Dermis microvascular lymphatic vessel endothelial cell (primary cell): ENCODE measurements at regions not wholly inside any gene's neighbourhood (a gene's known extent, or its start where the extent isn't known, plus 50 kb on each side); places are given as distances from the start of the nearest gene placed in this dataset.

Source experiments
- DNase-seq, 2 donors: peaks; one replicate each; pipeline versions ENCODE4 v3.0.0 to v3.0.0-alpha.2; 2010; ENCODE audit warnings: low read depth in 2 of 2

DNA sequence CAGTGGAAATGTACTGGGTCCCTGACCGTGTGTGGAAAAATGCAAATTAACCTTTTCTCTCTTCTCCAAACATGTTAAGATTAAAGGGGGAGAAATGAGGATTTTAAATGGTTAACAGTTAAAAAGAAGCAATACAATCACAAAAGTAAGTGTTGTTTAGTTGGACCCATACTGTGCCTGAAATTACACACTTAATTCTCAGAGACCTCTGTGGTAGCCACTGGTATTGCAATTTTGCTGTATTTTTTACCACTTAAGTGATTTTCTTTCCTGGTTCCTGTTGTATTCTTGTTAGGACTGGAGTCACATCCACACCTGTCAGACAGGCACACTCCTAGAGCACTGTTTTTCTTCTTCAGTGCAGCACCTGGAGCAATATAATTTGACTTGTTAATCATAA is 179.6 kb upstream of the PDGFD start:
- peak in 1 of 2 donors; percentile 12 for DNase-seq

GRCh38 chr11:104340590-104340989 is 176.6 kb upstream of the PDGFD start:
- DNase-seq, result no peak

DNA sequence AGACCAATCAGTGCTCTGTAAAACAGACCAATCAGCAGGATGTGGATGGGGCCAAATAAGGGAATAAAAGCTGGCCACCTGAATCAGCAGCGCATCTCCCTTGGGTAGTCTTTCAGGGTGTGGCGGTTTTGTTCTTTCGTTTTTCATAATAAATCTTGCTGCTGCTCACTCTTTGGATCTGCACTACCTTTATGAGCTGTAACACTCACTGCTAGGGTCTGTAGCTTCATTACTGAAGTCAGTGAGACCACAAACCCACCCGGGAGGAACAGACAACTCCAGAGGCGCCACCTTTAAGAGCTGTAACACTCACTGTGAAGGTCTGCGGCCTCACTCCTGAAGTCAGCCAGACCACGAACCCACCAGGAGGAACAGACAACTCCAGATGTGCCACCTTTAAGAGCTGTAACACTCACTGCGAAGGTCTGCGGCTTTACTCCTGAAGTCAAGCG is 175.5 kb upstream of the PDGFD start:
- DNase-seq, result no peak

- no peak for DNase-seq
Measured at GRCh38 chr11:104338186-104338585, 174.2 kb upstream of the PDGFD start.

GRCh38 chr11:104337273-104337672 is 173.3 kb upstream of the PDGFD start:
- no peak for DNase-seq

DNA sequence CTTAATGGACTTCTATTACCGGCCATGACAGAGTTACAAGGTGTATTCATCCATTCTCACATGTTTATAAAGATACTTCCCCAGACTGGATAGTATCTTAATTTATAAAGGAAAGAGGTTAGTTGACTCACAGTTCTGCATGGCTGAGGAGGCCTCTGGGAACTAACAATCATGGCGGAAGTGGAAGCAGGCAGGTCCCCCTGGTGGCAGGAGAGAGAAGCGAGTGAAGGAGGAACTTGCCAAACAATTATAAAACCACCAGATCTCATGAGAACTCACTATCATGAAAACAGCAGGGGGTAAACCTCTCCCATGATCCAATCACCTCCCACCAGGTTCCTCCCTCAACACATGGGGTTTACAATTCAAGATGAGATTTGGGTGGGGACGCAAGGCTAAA is 170.0 kb upstream of the PDGFD start:
- DNase-seq, result peak in 1 of 2 donors; percentile 19

- peak; percentile 9 to 27 for DNase-seq
Measured at GRCh38 chr11:104332110-104332509, 168.2 kb upstream of the PDGFD start.

DNA sequence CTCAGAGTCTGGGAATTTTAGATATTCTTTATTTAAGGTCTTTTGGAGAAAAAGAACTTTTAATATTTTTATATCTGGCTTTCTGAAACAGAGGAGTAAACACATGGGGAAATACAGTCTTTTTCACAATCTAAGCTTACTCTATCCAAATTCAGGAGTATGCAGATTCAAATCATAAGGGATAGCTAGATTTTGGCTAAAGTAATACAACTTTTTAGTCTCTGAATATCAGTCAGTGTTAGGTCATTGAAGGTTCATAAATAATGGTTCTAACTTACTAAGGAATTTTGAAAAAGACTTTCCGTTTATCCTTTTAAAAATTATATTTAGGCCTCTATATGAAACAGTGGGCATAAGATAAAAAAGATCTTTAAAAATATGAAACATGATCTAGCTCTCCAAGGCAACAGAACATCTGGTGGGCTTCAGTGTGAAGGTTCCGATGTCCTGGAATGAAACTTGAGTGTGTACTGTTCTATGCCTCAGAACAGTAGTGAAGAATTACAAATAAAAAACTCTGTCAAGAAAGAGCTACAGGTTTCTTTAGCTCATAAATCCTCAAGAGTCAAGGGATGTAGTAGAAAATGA is 165.2 kb upstream of the PDGFD start:
- DNase-seq, result no peak

DNA sequence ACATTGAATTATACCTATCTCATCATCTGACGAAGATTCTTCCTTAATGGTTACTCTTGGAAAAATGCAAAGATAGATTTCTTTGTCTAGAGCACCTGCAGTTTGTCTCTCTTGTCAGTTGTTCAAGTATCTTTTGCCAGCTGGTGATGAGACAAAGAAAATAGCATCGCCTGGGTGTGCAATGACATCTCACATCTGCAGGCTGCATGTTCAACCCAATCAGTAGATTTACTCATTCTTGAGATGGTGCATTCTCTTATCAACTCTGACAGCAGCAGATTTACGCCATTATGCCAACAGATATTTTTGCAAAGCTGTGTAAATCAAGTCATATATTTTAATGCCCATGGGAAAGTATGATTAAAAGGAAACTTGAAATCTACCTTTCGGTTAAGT is 164.6 kb upstream of the PDGFD start:
- DNase-seq, result no peak

DNA sequence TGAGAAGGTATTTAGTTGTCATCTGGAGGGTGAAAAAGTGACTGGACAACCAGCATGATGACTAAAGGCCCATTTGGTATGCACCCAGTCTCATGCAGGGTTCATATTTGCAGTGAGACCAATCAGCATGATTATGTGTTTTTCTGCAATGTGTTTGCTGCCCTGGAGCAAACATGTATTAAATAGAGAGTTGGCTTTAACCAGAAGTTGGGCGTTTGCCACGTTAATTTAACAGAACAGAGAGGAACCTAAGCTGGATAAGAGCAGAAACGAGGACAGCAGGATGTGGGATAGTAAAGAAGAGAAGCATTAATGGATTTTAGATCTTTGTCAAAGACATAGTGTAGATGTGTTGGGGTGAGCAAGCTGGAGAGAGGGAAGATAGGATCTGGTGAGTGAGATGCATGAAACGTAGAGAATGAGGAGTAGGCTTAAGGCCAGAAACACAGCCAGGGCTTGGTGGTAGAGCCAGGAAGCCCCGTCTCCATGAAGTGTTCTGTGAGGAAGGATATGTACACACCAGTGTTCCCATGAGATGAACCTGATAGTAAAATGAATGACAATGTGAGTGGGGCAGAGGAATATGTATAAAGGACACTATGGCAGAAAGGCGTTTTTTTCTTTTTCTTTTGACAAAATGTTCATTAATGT is 164.0 kb upstream of the PDGFD start:
- no peak for DNase-seq

DNA sequence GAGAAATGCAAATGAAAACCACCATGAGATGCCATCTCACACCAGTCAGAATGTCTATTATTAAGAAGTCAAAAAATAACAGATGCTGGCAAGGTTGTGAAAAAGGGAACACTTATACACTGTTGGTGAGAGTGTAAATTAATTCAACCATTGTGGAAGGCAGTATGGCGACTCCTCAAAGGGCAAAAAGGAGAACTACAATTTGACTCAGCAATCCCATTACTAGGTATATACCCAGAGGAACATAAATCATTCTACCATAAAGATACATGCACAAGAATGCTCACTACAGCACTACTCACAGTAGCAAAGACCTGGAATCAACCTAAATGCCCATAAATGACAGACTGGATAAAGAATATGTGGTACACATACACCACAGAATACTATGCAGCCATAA is 161.1 kb upstream of the PDGFD start:
- DNase-seq, result no peak

GRCh38 chr11:104324276-104324675 is 160.3 kb upstream of the PDGFD start:
- no peak for DNase-seq

GRCh38 chr11:104323841-104324240 is 159.9 kb upstream of the PDGFD start:
- DNase-seq, result no peak

DNA sequence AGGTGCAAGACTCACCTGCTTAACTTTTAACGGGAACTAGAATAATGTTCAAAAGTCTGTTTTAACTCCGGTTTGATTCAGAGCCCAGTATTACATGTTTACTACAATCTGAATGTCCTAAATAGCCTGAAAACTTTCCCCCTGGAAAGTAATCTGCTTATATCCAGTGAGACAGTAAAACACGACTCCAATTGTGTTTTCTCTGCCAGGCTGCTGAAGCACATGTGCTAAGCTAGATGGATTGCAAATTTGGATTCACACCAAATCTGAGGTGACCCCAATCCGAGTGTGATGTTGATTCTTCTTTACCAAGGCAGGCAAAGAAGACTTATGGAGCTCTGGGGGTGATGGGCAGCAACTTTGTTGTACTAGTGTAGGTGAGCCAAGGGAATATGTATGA is 158.7 kb upstream of the PDGFD start:
- no peak for DNase-seq

GRCh38 chr11:104320956-104321355 is 157.0 kb upstream of the PDGFD start:
- DNase-seq, result no peak

DNA sequence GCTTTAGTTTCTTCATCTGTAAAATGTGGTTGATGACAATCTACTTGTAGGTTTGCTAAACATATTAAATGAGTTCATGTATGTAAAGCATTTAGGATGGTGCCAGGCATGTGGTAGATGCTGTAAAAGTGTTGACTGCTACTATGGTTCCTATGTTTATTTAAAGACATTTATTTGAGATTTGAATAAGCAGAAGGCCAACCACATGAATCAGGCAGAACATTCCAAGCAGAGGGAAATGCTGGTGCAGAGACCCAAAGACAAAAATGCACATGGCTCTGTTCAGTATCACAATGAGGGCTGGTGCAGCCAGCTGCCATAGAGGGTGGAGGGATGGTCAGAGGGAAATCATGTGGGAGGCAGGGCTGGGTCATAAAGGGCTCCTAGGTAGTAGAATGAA is 156.2 kb upstream of the PDGFD start:
- no peak for DNase-seq

GRCh38 chr11:104319396-104319795 is 155.4 kb upstream of the PDGFD start:
- no peak for DNase-seq

DNA sequence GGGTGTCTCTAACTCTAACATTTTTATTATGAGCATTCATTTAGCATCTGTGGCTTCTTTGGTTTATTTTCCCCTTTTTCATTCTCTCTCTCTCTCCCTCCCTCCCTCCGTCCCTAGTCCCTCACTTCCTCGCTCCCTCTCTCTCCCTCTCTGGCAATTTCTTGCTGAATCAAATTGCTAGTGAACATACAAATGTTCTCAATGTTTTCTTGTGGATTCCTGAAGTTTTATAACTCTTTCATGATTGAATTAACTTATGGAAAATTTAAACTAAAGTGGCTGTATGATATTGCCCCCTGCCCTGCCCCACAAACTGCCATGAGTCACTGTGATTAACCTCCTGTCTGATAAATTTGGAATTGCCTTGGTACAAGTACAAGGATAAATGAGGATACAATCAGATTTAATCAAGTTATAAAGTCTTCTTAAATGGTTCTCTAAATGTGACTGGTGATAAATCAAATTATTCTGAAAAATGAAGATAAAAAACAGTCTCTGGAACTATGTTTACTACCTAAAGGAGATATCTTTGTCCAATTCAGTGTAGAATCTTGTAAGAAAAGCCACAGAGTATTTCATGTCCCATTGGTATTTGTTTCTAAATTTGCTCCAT is 143.0 kb upstream of the PDGFD start:
- no peak for DNase-seq

- no peak for DNase-seq
Measured at GRCh38 chr11:104301776-104302175, 137.8 kb upstream of the PDGFD start.

DNA sequence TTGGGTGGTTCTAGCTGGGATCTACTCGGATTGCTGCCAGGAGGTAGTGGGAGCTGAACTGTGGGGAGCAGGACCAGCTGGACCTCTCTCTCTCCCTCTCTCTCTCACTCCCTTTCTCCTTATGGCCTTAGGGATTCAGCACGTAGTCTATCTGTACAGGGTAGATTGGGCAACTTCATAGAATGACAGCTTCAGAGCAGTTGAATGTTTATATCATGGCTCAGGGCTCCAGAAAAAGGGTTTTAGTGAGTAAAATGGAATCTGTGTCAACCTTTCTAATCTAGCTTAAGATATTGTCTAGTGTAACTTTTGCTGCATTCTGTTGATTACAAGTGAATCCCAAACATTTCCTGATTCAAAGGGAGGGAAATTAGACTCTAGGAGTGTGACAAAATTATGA is 127.7 kb upstream of the PDGFD start:
- DNase-seq, result no peak

DNA sequence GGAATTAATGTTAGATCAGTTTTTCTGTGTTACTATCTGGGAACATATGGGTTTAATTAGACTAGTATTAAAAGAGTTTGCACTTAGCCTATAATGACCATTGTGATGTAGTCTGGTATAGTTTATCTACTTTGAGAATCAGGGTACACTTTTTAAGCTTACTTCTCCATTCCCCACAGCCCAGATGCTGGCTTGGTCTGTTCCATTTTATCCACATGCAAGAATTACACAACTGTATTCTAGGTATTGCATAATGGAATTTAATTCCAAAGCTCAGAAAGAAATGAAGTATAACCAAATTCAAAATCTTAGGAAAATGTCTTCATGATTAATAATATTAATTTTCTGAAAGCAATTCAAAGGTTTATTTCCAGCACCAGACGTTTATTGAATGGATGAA is 122.2 kb upstream of the PDGFD start:
- DNase-seq, result no peak

DNA sequence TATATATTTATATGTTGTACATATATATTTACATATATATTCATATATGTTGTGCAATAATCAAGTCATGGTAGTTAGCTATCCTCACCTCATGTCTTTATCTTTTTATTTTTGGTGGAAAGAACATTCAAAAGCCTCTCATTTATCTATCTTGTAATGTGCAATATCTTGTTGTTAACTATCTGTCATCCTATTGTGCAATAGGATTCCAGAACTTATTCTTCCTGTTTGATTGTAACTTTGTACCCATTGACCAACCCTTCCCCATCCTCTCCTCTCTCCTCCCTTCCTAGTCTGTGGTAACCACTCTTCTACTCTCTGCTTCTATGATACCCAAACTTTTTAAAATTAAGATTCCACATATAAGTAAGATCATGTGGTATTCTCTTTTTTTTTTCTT is 115.6 kb upstream of the PDGFD start:
- no peak for DNase-seq

GRCh38 chr11:104275992-104276391 is 112.0 kb upstream of the PDGFD start:
- peak in 1 of 2 donors; percentile 8 for DNase-seq
